B cell (primary cell): ENCODE measurements at regions not wholly inside any gene's neighbourhood (a gene's known extent, or its start where the extent isn't known, plus 50 kb on each side); places are given as distances from the start of the nearest gene placed in this dataset.

Experiments
- ATAC-seq: fragments of 200-7000 bp; cut with Tn5 transposase; one replicate; pipeline ENCODE4 v1.10.0; 2021; ENCODE audit warnings: low read depth, mild to moderate bottlenecking, moderate number of reproducible peaks, moderate library complexity
- CTCF ChIA-PET: fragments of 350-600 bp; sonication (Branson Sonifier 250); formaldehyde crosslinking; loops from one replicate; lab custom pipeline; 2021; ENCODE audit warnings: antibody characterized with exemption, inconsistent platforms; lab: Charles Lee
- POLR2A ChIA-PET: fragments of 350-600 bp; sonication (Branson Sonifier 250); formaldehyde crosslinking; loops from one replicate; lab custom pipeline; 2021; ENCODE audit warnings: antibody characterized with exemption; lab: Charles Lee
- DNase-seq: peaks from one replicate; pipeline ENCODE4 v3.0.0; 2013
- H2AFZ ChIP-seq: 2 replicates; pipeline ENCODE4 v1.6.1; 2012; ENCODE audit warnings: mild to moderate bottlenecking, low read depth, low read length; ENCODE audit not compliant: insufficient read depth, poor library complexity, severe bottlenecking
- H3K27ac ChIP-seq, 2 donors: 1 replicate in 1 of 2; 2 replicates in 1 of 2; pipeline ENCODE4 v1.5.1; 2012 to 2013; ENCODE audit warnings: low read length in 2 of 2, mild to moderate bottlenecking in 2 of 2, moderate library complexity in 1 of 2
- H3K27me3 ChIP-seq, 4 experiments: fragments of 200-600 bp in 1 of 4; sonication (generic) in 1 of 4; replicated peaks in 1 of 4; 1 replicate in 2 of 4; 2 replicates in 2 of 4; pipeline versions ENCODE4 v1.6.1 to v1.7.0; 2013 to 2016; ENCODE audit warnings: low read length in 3 of 4, mild to moderate bottlenecking in 2 of 4, mixed read lengths in 1 of 4, moderate library complexity in 1 of 4; ENCODE audit not compliant: insufficient read depth in 4 of 4, control insufficient read depth in 3 of 4; ENCODE audit errors: control extremely low read depth in 1 of 4
- H3K36me3 ChIP-seq, 2 experiments: replicated peaks in 1 of 2; 1 replicate in 1 of 2; 2 replicates in 1 of 2; pipeline versions ENCODE4 v1.6.1 to v1.7.1; 2013; ENCODE audit warnings: low read length in 1 of 2; ENCODE audit not compliant: insufficient read depth in 2 of 2, control insufficient read depth in 1 of 2; ENCODE audit errors: control extremely low read depth in 1 of 2, extremely low read depth in 1 of 2
- H3K4me1 ChIP-seq, 2 donors: fragments of 200-600 bp in 1 of 2; sonication (generic) in 1 of 2; 1 replicate in 1 of 2; 2 replicates in 1 of 2; pipeline versions ENCODE4 v1.5.1 to v1.6.1; 2013 to 2017; ENCODE audit warnings: low read length in 2 of 2; ENCODE audit not compliant: control insufficient read depth in 2 of 2, insufficient read depth in 2 of 2
- H3K4me2 ChIP-seq: replicated peaks from 2 replicates; pipeline ENCODE3; 2012; ENCODE audit warnings: mild to moderate bottlenecking, low read depth, low read length; ENCODE audit not compliant: poor library complexity, severe bottlenecking
- H3K4me3 ChIP-seq, 5 experiments: fragments of 200-600 bp in 1 of 5; sonication (generic) in 1 of 5; 1 replicate in 3 of 5; 2 replicates in 2 of 5; pipeline versions ENCODE4 v1.5.1 to v1.7.0; 2011 to 2016; ENCODE audit warnings: low read length in 4 of 5, mild to moderate bottlenecking in 4 of 5, low read depth in 2 of 5, control low read depth in 1 of 5, moderate library complexity in 1 of 5; ENCODE audit not compliant: insufficient read depth in 1 of 5; ENCODE audit errors: control extremely low read depth in 1 of 5, extremely low read depth in 1 of 5
- H3K79me2 ChIP-seq: fragments of 200-600 bp; sonication (generic); one replicate; pipeline ENCODE4 v1.6.0; 2016; ENCODE audit warnings: low read length; ENCODE audit not compliant: control insufficient read depth, insufficient read depth
- H3K9ac ChIP-seq: fragments of 200-600 bp; sonication (generic); 2 replicates; pipeline ENCODE4 v1.6.1; 2017; ENCODE audit warnings: mild to moderate bottlenecking, low read length, moderate library complexity
- H3K9me3 ChIP-seq, 3 donors: one replicate each; pipeline versions ENCODE4 v1.6.1 to v1.7.1; 2013; ENCODE audit warnings: low read length in 2 of 3; ENCODE audit not compliant: control insufficient read depth in 2 of 3, insufficient read depth in 1 of 3; ENCODE audit errors: control extremely low read depth in 1 of 3
- H4K20me1 ChIP-seq: 2 replicates; pipeline ENCODE4 v1.6.0; 2012; ENCODE audit warnings: mild to moderate bottlenecking, low read length; ENCODE audit not compliant: insufficient read depth, control insufficient read depth, poor library complexity, severe bottlenecking
- H3K27ac Mint-ChIP-seq: one replicate; pipeline ENCODE4 v1.8.0; 2021; ENCODE audit warnings: mixed read lengths
- H3K27me3 Mint-ChIP-seq: one replicate; pipeline ENCODE4 v1.8.0; 2021; ENCODE audit warnings: mixed read lengths
- H3K4me1 Mint-ChIP-seq: one replicate; pipeline ENCODE4 v1.8.0; 2021; ENCODE audit warnings: mixed read lengths
- H3K4me3 Mint-ChIP-seq: one replicate; pipeline ENCODE4 v1.8.0; 2021; ENCODE audit warnings: mixed read lengths
- H3K9me3 Mint-ChIP-seq: one replicate; pipeline ENCODE4 v1.8.0; 2022; ENCODE audit warnings: mixed read lengths; ENCODE audit not compliant: insufficient read depth
- CTCF ChIP-seq: fragments of 200-600 bp; IDR thresholded peaks from one replicate; pipeline ENCODE4 v1.8.0; 2022; ENCODE audit warnings: antibody characterized with exemption, mild to moderate bottlenecking
- EZH2 ChIP-seq: IDR thresholded peaks from 2 replicates; pipeline ENCODE4 v1.6.1; 2012; ENCODE audit warnings: borderline replicate concordance, low read depth, mild to moderate bottlenecking, moderate library complexity, low read length; ENCODE audit not compliant: insufficient read depth, poor library complexity, severe bottlenecking
- WGBS: methylation state at CpG from one replicate; pipeline ENCODE4 v1.1.5; 2013; ENCODE audit warnings: missing lambda C conversion rate; ENCODE audit not compliant: insufficient coverage; 5-methylcytosine and 5-hydroxymethylcytosine counted together
- intact Hi-C: fragments of 100-400 bp; cut with micrococcal nuclease; formaldehyde crosslinking; loops from one replicate; pipeline ENCODE4 v1.10.0; 2022

- no peak overlapping the region for H3K27ac Mint-ChIP-seq
- ATAC-seq (no peak), DNase-seq (no peak)
- ChIA-PET CTCF (no interaction called here), POLR2A (no interaction called here)
- no peak overlapping the region for H3K4me3 ChIP-seq
- H3K4me2 ChIP-seq: no peak overlapping the region
- no peak overlapping the region for H2AFZ ChIP-seq
- no peaks in the 10 kb centered on the region for H3K9me3 ChIP-seq
- no peaks in the 10 kb centered on the region for H3K27me3 ChIP-seq
- H3K9me3 Mint-ChIP-seq: no peaks in the 10 kb centered on the region
- H3K9ac ChIP-seq: no peak overlapping the region
- H3K27ac ChIP-seq: no peak overlapping the region
- H4K20me1 ChIP-seq: no peaks in the 10 kb centered on the region
- no peaks in the 10 kb centered on the region for H3K4me1 ChIP-seq
- no peaks in the 10 kb centered on the region for H3K4me1 Mint-ChIP-seq
- H3K36me3 ChIP-seq: no peaks in the 10 kb centered on the region
- no peak for TF ChIP-seq EZH2
- no peak for TF ChIP-seq CTCF
- H3K79me2 ChIP-seq: no peaks in the 10 kb centered on the region
- no peak overlapping the region for H3K4me3 Mint-ChIP-seq
- no peaks in the 10 kb centered on the region for H3K27me3 Mint-ChIP-seq
- intact Hi-C loops: no loop called here
- 30% methylated on average over 2 of the region's 4 CpGs for WGBS
Observed at GRCh38 chr1:219442611-219443061, 170.3 kb downstream of the ZC3H11B start.

DNA sequence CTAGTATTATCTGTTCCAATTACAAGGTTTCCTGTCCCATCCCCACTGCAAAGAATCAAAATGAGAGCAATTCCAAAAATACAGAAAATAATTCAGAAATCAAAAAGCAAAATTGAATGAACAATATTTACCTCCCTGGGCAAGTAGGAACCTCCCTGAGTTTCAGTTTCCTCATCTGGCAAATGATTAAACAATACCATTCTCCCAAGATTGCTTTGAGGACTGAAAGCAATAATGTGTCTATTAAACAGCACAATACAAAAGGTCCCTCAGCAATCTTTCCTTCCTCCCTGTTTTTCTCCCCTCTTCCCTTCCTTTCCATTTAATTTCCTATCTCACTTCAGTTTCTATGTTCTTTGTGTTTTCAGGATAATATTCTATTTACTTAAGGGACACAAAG, 171.0 kb downstream of the ZC3H11B start:
- intact Hi-C loops: no loop called here
- no peak overlapping the region for H3K4me3 ChIP-seq
- POLR2A ChIA-PET: no interaction called here
- CTCF ChIA-PET: no interaction called here
- H3K9me3 Mint-ChIP-seq: no peaks in the 10 kb centered on the region
- no peaks in the 10 kb centered on the region for H3K4me1 Mint-ChIP-seq
- no peak overlapping the region for H3K27ac Mint-ChIP-seq
- H3K79me2 ChIP-seq: no peaks in the 10 kb centered on the region
- H3K4me1 ChIP-seq: no peaks in the 10 kb centered on the region
- DNase-seq (no peak), ATAC-seq (no peak)
- TF ChIP-seq CTCF: no peak
- no peak for TF ChIP-seq EZH2
- H3K4me2 ChIP-seq: no peak overlapping the region
- no peaks in the 10 kb centered on the region for H3K9me3 ChIP-seq
- no peaks in the 10 kb centered on the region for H4K20me1 ChIP-seq
- no peak overlapping the region for H3K27ac ChIP-seq
- H2AFZ ChIP-seq: no peak overlapping the region
- no peak overlapping the region for H3K9ac ChIP-seq
- H3K27me3 ChIP-seq: no peaks in the 10 kb centered on the region
- no peak overlapping the region for H3K4me3 Mint-ChIP-seq
- no peaks in the 10 kb centered on the region for H3K36me3 ChIP-seq
- no peaks in the 10 kb centered on the region for H3K27me3 Mint-ChIP-seq
